ENCODE measurements at regions not wholly inside any gene's neighbourhood (a gene's known extent, or its start where the extent isn't known, plus 50 kb on each side); places are given as distances from the start of the nearest gene placed in this dataset.
"Not testable (repeated sequence)": the region's sequence is repeated elsewhere in the genome, so short reads cannot be mapped to it uniquely, and the experiment has no call there.

GRCh38 chr16:5296176-5296575 lies 198.6 kb upstream of the EEF2KMT start:
- no peaks in the 10 kb centered on the region for H3K9me3 ChIP-seq
- TF ChIP-seq CTCF (IDR thresholded peaks at IDR 0.05): no peak
- no peak overlapping the region for H3K27ac ChIP-seq
- no peaks in the 10 kb centered on the region for H3K4me1 ChIP-seq (ENCODE audit: control insufficient read depth in 1 of 2, insufficient read depth in 1 of 2, low read depth in 1 of 2, low read length in 1 of 2)
- no peaks in the 10 kb centered on the region for H3K36me3 ChIP-seq
- no peaks in the 10 kb centered on the region for H3K27me3 ChIP-seq
- H3K4me3 ChIP-seq (ENCODE audit: low read depth in 1 of 2, low read length in 1 of 2): no peak overlapping the region

GRCh38 chr16:5295304-5295703 lies 197.7 kb upstream of the EEF2KMT start:
- H3K4me3 ChIP-seq (ENCODE audit: low read depth in 1 of 2, low read length in 1 of 2); H3K9me3 ChIP-seq; H3K4me1 ChIP-seq (ENCODE audit: control insufficient read depth in 1 of 2, insufficient read depth in 1 of 2, low read depth in 1 of 2, low read length in 1 of 2); H3K27ac ChIP-seq; H3K27me3 ChIP-seq; H3K36me3 ChIP-seq: not testable (repeated sequence)

GRCh38 chr16:5282152-5282551 lies 184.6 kb upstream of the EEF2KMT start:
- not testable (repeated sequence) for H3K9me3 ChIP-seq; H3K27ac ChIP-seq; H3K36me3 ChIP-seq; H3K4me1 ChIP-seq (ENCODE audit: control insufficient read depth in 1 of 2, insufficient read depth in 1 of 2, low read depth in 1 of 2, low read length in 1 of 2); H3K4me3 ChIP-seq (ENCODE audit: low read depth in 1 of 2, low read length in 1 of 2); H3K27me3 ChIP-seq

GRCh38 chr16:5257462-5257861 lies 159.9 kb upstream of the EEF2KMT start:
- Histone ChIP-seq H3K9me3 (no peaks in the 10 kb centered on the region), H3K27me3 (no peaks in the 10 kb centered on the region), H3K27ac (no peak overlapping the region), H3K36me3 (no peaks in the 10 kb centered on the region), H3K4me3 (ENCODE audit: low read depth in 1 of 2, low read length in 1 of 2) (no peak overlapping the region), H3K4me1 (ENCODE audit: control insufficient read depth in 1 of 2, insufficient read depth in 1 of 2, low read depth in 1 of 2, low read length in 1 of 2) (no peaks in the 10 kb centered on the region)
- no peak for TF ChIP-seq CTCF (IDR thresholded peaks at IDR 0.05)

GRCh38 chr16:5252791-5253190 lies 155.2 kb upstream of the EEF2KMT start:
- no peaks in the 10 kb centered on the region for H3K36me3 ChIP-seq
- no peaks in the 10 kb centered on the region for H3K27me3 ChIP-seq
- no peaks in the 10 kb centered on the region for H3K9me3 ChIP-seq
- no peak overlapping the region for H3K27ac ChIP-seq
- no peak overlapping the region for H3K4me3 ChIP-seq (ENCODE audit: low read depth in 1 of 2, low read length in 1 of 2)
- no peaks in the 10 kb centered on the region for H3K4me1 ChIP-seq (ENCODE audit: control insufficient read depth in 1 of 2, insufficient read depth in 1 of 2, low read depth in 1 of 2, low read length in 1 of 2)
- TF ChIP-seq CTCF (IDR thresholded peaks at IDR 0.05): no peak

GRCh38 chr16:5247403-5247802 lies 149.8 kb upstream of the EEF2KMT start:
- H3K9me3 ChIP-seq; H3K4me1 ChIP-seq (ENCODE audit: control insufficient read depth in 1 of 2, insufficient read depth in 1 of 2, low read depth in 1 of 2, low read length in 1 of 2); H3K27me3 ChIP-seq; H3K36me3 ChIP-seq; H3K4me3 ChIP-seq (ENCODE audit: low read depth in 1 of 2, low read length in 1 of 2); H3K27ac ChIP-seq: not testable (repeated sequence)

- H3K36me3 ChIP-seq; H3K27ac ChIP-seq; H3K4me1 ChIP-seq (ENCODE audit: control insufficient read depth in 1 of 2, insufficient read depth in 1 of 2, low read depth in 1 of 2, low read length in 1 of 2); H3K9me3 ChIP-seq; H3K4me3 ChIP-seq (ENCODE audit: low read depth in 1 of 2, low read length in 1 of 2): not testable (repeated sequence)
- peaks cover 33% of the 10 kb centered on the region for H3K27me3 ChIP-seq
Observed at GRCh38 chr16:5240278-5240626, 142.7 kb upstream of the EEF2KMT start.

Data from neutrophil (primary cell).